ENCODE measurements at regions not wholly inside any gene's neighbourhood (a gene's known extent, or its start where the extent isn't known, plus 50 kb on each side); places are given as distances from the start of the nearest gene placed in this dataset.

- ATAC-seq (replicated peaks in 1 of 2) (no peak), DNase-seq (no peak)
- Mint-ChIP-seq H3K4me3 (no peak overlapping the region), H3K9me3 (peaks cover 1 to 4% of the 10 kb centered on the region in 2 donors), H3K27ac (no peak overlapping the region), H3K36me3 (ENCODE audit: insufficient read depth in 2 of 2) (no peaks in the 10 kb centered on the region), H3K27me3 (ENCODE audit: low read depth) (no peaks in the 10 kb centered on the region), H3K4me1 (ENCODE audit: low read depth) (no peaks in the 10 kb centered on the region)
Measured at GRCh38 chr3:168738527-168739325, 643.0 kb upstream of the GOLIM4 start.

DNA sequence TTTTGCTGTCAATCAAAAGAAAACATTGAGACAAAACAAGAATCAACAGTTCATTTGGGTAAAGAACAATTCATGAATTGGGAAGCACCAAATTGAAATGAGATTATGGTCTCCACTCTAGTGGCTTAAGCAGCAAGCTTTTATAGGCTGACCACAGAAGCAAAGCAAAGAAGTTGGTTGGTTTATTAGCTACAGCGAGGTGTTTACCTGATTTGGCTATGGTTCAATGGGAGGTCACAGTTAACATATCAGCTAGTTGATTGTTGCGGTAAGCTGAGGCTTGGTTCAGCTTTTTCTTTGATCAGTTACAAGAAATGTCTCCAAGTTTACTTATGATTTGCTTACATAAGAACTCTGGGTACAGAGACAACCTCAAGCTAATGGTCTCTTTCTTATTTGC is 640.5 kb upstream of the GOLIM4 start:
- Mint-ChIP-seq H3K4me3 (no peak overlapping the region), H3K36me3 (ENCODE audit: insufficient read depth in 2 of 2) (peaks cover 0 to 2% of the 10 kb centered on the region in 2 donors), H3K4me1 (ENCODE audit: low read depth) (no peaks in the 10 kb centered on the region), H3K27ac (no peak overlapping the region), H3K9me3 (peaks cover 4 to 6% of the 10 kb centered on the region in 2 donors), H3K27me3 (ENCODE audit: low read depth) (no peaks in the 10 kb centered on the region)
- no peak for ATAC-seq (replicated peaks in 1 of 2)
- DNase-seq, result no peak

DNA sequence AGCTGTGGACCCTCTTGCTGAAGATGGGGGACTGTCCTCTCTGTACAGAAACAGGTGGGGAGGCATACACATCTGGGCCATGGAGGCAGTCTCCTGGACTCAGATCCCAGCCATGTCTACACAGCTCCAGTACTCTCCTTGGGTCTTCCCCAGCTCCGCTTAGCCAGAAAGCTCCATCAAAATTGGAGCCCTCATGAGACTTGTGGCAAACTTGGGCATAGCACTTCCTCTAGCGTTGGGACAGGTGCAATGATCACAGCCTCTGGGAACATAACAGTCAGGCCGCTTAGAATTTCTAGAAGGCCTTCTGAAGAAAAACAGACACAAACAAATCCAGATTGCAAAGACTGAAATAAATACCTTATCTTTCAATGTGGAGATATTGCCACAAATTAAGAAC is 634.3 kb upstream of the GOLIM4 start:
- H3K4me1 Mint-ChIP-seq (ENCODE audit: low read depth), result no peaks in the 10 kb centered on the region
- peaks cover 8 to 9% of the 10 kb centered on the region in 2 donors for H3K9me3 Mint-ChIP-seq
- no peaks in the 10 kb centered on the region for H3K27me3 Mint-ChIP-seq (ENCODE audit: low read depth)
- no peak for DNase-seq
- no peak overlapping the region for H3K4me3 Mint-ChIP-seq
- H3K27ac Mint-ChIP-seq, result no peak overlapping the region
- no peak for ATAC-seq (replicated peaks in 1 of 2)
- H3K36me3 Mint-ChIP-seq (ENCODE audit: insufficient read depth in 2 of 2), result peaks cover 0 to 2% of the 10 kb centered on the region in 2 donors

DNA sequence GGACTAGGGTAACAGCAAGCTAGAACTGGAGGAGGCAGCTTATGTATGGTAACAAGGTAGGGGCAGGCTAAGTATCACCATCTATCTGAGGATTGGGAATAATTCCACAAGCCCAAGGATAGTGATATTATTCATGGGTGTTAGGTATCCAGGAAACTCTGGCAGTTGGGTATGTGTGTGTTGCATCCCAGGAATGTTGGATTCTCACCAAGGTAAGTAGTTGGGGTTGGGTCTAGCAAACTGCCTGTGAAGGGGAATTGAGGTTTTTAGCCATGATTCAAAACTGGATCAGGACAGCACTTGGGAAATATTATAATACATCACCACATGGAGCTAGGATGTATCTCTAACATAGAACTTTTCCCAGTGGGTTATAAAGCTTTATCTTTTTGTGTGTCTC is 626.4 kb upstream of the GOLIM4 start:
- no peaks in the 10 kb centered on the region for H3K27me3 Mint-ChIP-seq (ENCODE audit: low read depth)
- no peaks in the 10 kb centered on the region for H3K36me3 Mint-ChIP-seq (ENCODE audit: insufficient read depth in 2 of 2)
- no peak for DNase-seq

DNA sequence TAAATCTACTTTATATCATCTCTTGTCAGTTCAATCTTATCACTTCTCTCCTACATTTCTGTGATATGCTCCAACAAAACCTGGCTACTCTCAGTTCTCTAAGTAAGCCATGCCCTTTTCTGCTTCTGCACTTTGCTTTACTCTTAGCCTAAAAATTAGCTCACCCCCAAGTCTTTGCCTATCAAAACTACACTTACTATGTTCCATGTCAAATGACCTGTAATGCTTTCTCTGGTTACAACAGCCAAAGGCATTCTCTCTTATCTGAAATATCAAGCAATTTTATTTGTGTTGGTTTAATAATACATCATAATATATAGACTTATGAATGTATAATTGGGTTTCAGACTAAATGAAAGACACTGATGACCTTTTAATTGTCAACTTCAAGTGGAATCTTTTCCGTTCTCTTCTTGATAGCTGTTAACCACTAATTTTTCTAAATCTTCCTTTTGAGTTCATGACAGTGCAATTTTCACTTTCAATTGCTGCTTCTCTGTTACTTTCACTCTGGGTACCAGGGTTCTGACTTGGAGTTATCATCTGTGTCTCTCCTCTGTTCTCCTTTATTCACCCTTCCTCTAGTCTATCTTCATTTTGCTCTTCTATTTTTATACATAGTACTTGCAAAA is 619.0 kb upstream of the GOLIM4 start:
- no peak for ATAC-seq (replicated peaks in 1 of 2)
- Mint-ChIP-seq H3K9me3 (no peaks in the 10 kb centered on the region), H3K27me3 (ENCODE audit: low read depth) (no peaks in the 10 kb centered on the region), H3K4me1 (ENCODE audit: low read depth) (no peaks in the 10 kb centered on the region), H3K4me3 (no peak overlapping the region), H3K27ac (no peak overlapping the region), H3K36me3 (ENCODE audit: insufficient read depth in 2 of 2) (no peaks in the 10 kb centered on the region)
- DNase-seq, result no peak

More for the DNA sequence above, 626.4 kb upstream of the GOLIM4 start:
- Mint-ChIP-seq H3K27ac (no peak overlapping the region), H3K4me1 (ENCODE audit: low read depth) (no peaks in the 10 kb centered on the region), H3K9me3 (peaks cover 0 to 4% of the 10 kb centered on the region in 2 donors), H3K4me3 (no peak overlapping the region)
- no peak for ATAC-seq (replicated peaks in 1 of 2)

DNA sequence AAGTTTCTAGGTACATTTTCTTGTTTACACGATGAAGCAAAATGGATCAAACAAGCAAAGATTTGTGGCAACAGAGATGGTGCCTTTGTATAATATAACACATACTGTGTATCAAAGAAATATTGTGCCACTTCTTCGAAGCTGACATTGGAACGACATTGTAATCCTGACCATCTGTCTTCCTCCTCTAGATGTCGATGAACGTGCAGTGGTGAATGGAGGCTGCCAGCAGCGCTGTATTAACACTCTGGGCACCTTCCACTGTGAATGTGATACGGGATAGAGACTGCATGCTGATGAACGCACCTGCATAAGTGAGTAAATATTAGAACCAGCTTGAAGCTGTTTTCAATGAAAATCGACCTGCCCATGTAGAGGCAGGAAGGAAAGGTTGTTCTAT is 613.3 kb upstream of the GOLIM4 start:
- Mint-ChIP-seq H3K4me3 (no peak overlapping the region), H3K9me3 (no peaks in the 10 kb centered on the region), H3K36me3 (ENCODE audit: insufficient read depth in 2 of 2) (no peaks in the 10 kb centered on the region), H3K4me1 (ENCODE audit: low read depth) (no peaks in the 10 kb centered on the region), H3K27ac (no peak overlapping the region), H3K27me3 (ENCODE audit: low read depth) (no peaks in the 10 kb centered on the region)
- ATAC-seq (replicated peaks in 1 of 2), result no peak
- DNase-seq, result no peak

GRCh38 chr3:168707900-168708299 is 612.2 kb upstream of the GOLIM4 start:
- no peak for DNase-seq
- H3K27ac Mint-ChIP-seq, result no peak overlapping the region
- no peaks in the 10 kb centered on the region for H3K27me3 Mint-ChIP-seq (ENCODE audit: low read depth)
- H3K36me3 Mint-ChIP-seq (ENCODE audit: insufficient read depth in 2 of 2), result no peaks in the 10 kb centered on the region
- H3K4me3 Mint-ChIP-seq, result no peak overlapping the region
- no peaks in the 10 kb centered on the region for H3K9me3 Mint-ChIP-seq
- H3K4me1 Mint-ChIP-seq (ENCODE audit: low read depth), result no peaks in the 10 kb centered on the region
- no peak for ATAC-seq (replicated peaks in 1 of 2)

DNA sequence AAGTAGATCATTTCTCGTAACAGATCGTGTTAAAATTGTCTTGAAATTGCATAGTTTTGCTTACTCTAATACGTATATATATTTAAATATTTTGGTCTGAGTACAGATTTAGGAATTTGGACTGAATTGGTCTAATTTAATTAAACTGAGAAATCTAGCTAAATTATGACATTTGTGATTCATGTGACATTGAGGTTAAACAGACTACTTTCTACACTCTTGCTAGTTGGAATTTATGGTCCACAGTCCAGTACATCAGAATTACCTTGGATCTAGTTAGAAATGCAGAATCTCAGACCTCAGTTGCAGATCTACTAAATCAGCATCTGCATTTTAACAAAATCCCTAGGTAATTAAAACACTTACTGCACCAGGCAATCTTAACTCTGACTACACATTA is 609.7 kb upstream of the GOLIM4 start:
- Mint-ChIP-seq H3K4me3 (no peak overlapping the region), H3K4me1 (ENCODE audit: low read depth) (no peaks in the 10 kb centered on the region), H3K27me3 (ENCODE audit: low read depth) (no peaks in the 10 kb centered on the region), H3K9me3 (peaks cover 0 to 7% of the 10 kb centered on the region in 2 donors), H3K27ac (no peak overlapping the region), H3K36me3 (ENCODE audit: insufficient read depth in 2 of 2) (no peaks in the 10 kb centered on the region)
- DNase-seq (no peak), ATAC-seq (replicated peaks in 1 of 2) (no peak)

DNA sequence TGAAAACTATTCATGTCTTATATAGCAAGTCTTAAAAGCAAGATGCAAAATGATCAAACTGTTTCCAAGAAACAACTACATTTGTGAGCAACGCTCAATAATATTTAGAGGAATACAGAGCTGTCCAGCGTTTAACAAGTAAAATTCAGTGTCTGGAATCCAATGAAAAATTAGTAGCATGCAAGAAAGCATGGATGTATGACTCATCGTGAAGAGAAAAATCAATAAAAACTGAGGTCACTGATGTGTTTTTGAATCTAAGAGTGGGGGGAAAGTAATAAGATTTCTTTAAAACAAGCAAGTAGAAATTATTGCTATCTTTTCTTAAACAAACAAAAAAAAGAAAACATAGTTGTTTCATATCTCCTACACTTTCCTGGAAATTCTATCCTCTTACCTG is 600.3 kb upstream of the GOLIM4 start:
- no peak overlapping the region for H3K4me3 Mint-ChIP-seq
- no peak for ATAC-seq (replicated peaks in 1 of 2)
- H3K27ac Mint-ChIP-seq, result no peak overlapping the region
- H3K36me3 Mint-ChIP-seq (ENCODE audit: insufficient read depth in 2 of 2), result no peaks in the 10 kb centered on the region
- no peaks in the 10 kb centered on the region for H3K27me3 Mint-ChIP-seq (ENCODE audit: low read depth)
- peaks cover 0 to 5% of the 10 kb centered on the region in 2 donors for H3K9me3 Mint-ChIP-seq
- no peak for DNase-seq
- no peaks in the 10 kb centered on the region for H3K4me1 Mint-ChIP-seq (ENCODE audit: low read depth)

DNA sequence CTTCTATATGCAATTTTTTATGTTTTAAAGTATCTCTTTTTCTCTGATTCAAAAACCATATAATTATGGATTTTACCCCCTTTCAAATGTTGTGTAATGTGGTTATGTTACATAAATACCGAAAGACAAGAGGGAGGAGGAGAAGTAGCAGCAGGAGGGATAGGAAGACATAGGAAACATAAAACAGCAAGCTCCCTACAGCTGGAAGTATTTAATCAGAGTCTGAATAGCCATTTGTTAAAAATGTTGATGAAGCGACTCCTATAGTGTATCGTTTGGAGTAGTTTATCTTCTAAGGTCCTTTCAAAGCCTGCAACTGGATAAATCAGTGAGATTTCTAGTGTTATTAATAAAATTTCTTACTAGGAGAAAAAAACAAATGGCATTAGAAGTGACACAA is 598.1 kb upstream of the GOLIM4 start:
- ATAC-seq (replicated peaks in 1 of 2), result no peak
- Mint-ChIP-seq H3K36me3 (ENCODE audit: insufficient read depth in 2 of 2) (no peaks in the 10 kb centered on the region), H3K27ac (no peak overlapping the region), H3K4me3 (no peak overlapping the region), H3K27me3 (ENCODE audit: low read depth) (no peaks in the 10 kb centered on the region), H3K4me1 (ENCODE audit: low read depth) (no peaks in the 10 kb centered on the region), H3K9me3 (peaks cover 0 to 5% of the 10 kb centered on the region in 2 donors)
- DNase-seq, result no peak

- no peak for ATAC-seq (replicated peaks in 1 of 2)
- no peak for DNase-seq
- H3K27ac Mint-ChIP-seq, result no peak overlapping the region
- H3K4me3 Mint-ChIP-seq, result no peak overlapping the region
- no peaks in the 10 kb centered on the region for H3K4me1 Mint-ChIP-seq (ENCODE audit: low read depth)
- H3K9me3 Mint-ChIP-seq, result peaks cover 4 to 5% of the 10 kb centered on the region in 2 donors
- H3K27me3 Mint-ChIP-seq (ENCODE audit: low read depth), result no peaks in the 10 kb centered on the region
- H3K36me3 Mint-ChIP-seq (ENCODE audit: insufficient read depth in 2 of 2), result peaks cover 0 to 2% of the 10 kb centered on the region in 2 donors
Measured at GRCh38 chr3:168688267-168688666, 592.5 kb upstream of the GOLIM4 start.

- Mint-ChIP-seq H3K9me3 (peaks cover 4 to 7% of the 10 kb centered on the region in 2 donors), H3K4me3 (no peak overlapping the region), H3K4me1 (ENCODE audit: low read depth) (no peaks in the 10 kb centered on the region), H3K27me3 (ENCODE audit: low read depth) (no peaks in the 10 kb centered on the region), H3K36me3 (ENCODE audit: insufficient read depth in 2 of 2) (peaks cover 0 to 2% of the 10 kb centered on the region in 2 donors), H3K27ac (no peak overlapping the region)
- DNase-seq, result no peak
- no peak for ATAC-seq (replicated peaks in 1 of 2)
Measured at GRCh38 chr3:168684519-168684918, 588.8 kb upstream of the GOLIM4 start.

DNA sequence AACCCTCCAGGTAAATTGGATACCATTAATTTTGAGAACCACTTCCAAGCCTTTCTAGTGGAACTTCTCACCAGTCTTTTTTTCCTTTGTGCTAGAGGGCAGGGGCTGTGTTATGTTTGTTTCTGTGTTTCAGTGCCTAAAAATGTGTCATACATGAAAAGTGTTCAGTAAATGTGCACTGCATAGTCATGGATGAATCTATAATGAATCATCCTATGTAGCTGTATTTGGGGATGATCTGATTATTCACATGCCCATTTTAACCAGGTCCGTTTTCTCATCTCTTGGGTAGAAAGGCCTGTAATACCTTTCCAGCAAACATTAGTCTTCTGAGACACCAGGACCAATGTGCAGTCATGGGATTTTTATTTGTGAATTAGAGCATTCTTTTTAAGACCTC is 583.0 kb upstream of the GOLIM4 start:
- Mint-ChIP-seq H3K4me1 (ENCODE audit: low read depth) (no peaks in the 10 kb centered on the region), H3K4me3 (no peak overlapping the region), H3K36me3 (ENCODE audit: insufficient read depth in 2 of 2) (no peaks in the 10 kb centered on the region), H3K27ac (no peak overlapping the region), H3K27me3 (ENCODE audit: low read depth) (no peaks in the 10 kb centered on the region), H3K9me3 (peaks cover 2 to 4% of the 10 kb centered on the region in 2 donors)
- ATAC-seq (replicated peaks in 1 of 2) (no peak), DNase-seq (no peak)

DNA sequence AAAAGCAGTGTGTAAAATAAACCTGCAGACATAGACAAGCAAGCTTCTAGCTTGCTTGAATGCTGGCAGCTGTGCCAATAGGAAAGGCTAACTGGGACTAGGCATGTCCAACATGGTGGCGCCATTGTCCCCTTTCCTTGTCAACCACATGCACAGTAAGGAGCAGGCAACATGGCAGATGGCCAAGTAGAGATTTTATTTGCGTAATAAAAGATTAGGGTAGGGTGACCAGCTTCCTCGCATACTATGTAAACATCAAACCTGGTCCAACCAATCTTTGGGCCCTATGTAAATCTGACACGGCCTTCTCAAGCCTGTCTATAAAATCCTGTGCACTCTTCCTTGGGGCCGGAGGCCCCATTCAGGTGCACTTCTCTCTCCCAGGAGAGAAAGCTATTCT is 575.4 kb upstream of the GOLIM4 start:
- Mint-ChIP-seq H3K9me3 (peaks cover 0 to 2% of the 10 kb centered on the region in 2 donors), H3K36me3 (ENCODE audit: insufficient read depth in 2 of 2) (no peaks in the 10 kb centered on the region), H3K27me3 (ENCODE audit: low read depth) (no peaks in the 10 kb centered on the region), H3K4me3 (no peak overlapping the region), H3K27ac (no peak overlapping the region), H3K4me1 (ENCODE audit: low read depth) (no peaks in the 10 kb centered on the region)
- no peak for DNase-seq
- no peak for ATAC-seq (replicated peaks in 1 of 2)

All from activated T-cell treated with anti-CD3 and anti-CD28 coated beads, Interleukin-2, amount 50 U/mL, for 72 hours (primary cell).